GM19372 (cell line): ENCODE measurements at regions not wholly inside any gene's neighbourhood (a gene's known extent, or its start where the extent isn't known, plus 50 kb on each side); places are given as distances from the start of the nearest gene placed in this dataset.

Experiments
- ATAC-seq: cut with Tn5 transposase; IDR thresholded peaks from one replicate; pipeline ENCODE4 v1.9.1; 2021; ENCODE audit warnings: mild to moderate bottlenecking, low read depth, moderate library complexity; ENCODE audit not compliant: unreplicated experiment

GRCh38 chr4:11603591-11604194 lies 175.0 kb upstream of the HS3ST1 start:
- no peak for ATAC-seq

- ATAC-seq = no peak
These were observed 174.1 kb upstream of the HS3ST1 start for GRCh38 chr4:11602606-11603340.

DNA sequence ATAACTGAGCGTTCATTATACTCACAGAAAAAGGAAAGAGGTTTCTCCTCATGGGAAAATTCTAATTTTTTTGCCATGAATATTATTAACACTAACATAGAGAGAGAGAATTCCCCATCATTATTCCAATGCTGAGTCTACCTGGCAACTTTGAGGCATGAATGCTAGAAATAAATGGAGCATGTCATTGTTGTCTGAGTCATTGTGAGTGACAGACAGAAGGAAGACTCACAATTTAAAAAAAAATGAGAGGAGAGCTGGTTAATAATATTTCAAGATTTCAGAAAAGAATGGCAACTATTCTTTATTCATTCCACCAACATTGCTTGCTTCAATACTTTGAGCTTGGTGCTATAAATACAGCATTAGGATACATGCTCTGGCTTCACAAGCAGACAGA lies 170.4 kb upstream of the HS3ST1 start:
- no peak for ATAC-seq

DNA sequence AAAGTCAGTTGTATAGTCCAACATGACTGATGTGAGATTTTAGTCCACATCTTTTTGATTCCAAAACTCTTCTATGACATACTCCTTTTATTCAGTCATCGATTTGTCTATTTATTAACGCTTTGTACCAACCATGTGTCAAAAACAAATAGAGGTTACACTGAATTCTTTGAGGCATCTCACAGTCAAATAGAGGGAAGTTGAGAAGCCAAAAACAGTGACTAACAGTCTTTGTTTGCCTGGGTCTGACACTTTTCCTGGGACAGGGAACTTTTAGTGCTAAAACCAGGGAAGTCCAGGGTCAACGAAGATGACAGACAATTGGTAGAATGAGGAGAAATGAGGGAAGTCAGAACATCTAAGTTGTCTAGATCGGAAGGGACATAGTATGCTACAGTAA lies 169.9 kb upstream of the HS3ST1 start:
- no peak for ATAC-seq

- no peak for ATAC-seq
These were observed 168.8 kb upstream of the HS3ST1 start for GRCh38 chr4:11597506-11597905.

DNA sequence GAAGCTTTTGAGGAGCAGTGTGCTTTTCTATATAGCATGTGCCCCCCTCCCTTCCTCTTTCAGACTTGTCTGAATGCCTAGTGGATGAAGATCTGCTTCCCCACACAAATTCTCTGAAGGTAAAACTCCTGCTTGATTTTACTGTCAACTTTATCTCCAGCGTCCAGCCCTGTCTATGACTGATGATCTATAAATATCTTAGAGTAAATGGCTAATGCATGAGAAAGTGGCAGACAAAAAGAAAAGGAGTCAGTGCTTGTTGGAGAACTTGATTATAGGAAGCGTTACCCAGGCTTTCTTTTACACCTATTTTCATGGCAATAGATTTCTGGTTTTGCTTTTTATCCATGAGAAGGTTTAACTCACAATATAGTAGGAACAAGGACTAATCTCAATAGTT lies 168.3 kb upstream of the HS3ST1 start:
- ATAC-seq = no peak

GRCh38 chr4:11593576-11594116 lies 165.0 kb upstream of the HS3ST1 start:
- ATAC-seq = no peak

DNA sequence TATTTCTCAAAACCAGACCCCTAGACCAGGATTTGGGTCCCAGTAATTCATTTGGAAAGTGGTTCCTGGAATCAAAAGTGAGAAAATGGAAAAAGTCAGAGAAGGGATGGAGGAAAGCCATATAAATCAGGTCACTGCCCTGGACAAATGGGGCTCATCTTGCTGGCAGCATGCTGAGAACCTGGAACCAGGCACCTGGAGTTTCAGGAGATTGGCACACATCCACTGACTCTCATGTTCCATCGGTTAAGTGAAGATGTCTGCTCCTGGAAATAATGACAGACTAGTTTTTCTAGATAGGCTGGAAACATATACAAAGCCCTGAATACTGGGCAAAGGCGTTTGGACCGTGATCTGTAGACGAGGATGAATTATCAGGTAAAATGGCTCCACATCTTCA lies 163.6 kb upstream of the HS3ST1 start:
- ATAC-seq = no peak

GRCh38 chr4:11590132-11590531 lies 161.4 kb upstream of the HS3ST1 start:
- ATAC-seq = no peak

DNA sequence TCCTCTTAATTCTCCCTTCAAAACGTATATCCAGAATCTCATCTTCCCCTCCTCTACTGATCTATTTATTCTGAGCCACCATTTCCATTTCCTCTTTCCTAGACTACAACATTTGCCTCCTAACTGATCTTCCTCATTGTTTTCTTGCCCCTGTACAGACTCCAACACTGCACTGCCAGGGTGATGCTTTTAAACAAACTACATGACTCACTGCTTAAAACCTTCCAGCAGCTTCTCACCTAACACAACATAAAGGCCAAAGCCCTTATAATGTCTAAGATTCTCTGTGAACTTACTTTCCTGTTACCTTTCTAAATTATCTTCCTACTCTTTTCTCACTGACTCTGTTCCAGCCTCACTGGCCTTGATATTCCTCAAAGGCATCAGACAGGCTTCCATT lies 161.0 kb upstream of the HS3ST1 start:
- ATAC-seq = no peak

GRCh38 chr4:11587797-11588196 lies 159.1 kb upstream of the HS3ST1 start:
- no peak for ATAC-seq

DNA sequence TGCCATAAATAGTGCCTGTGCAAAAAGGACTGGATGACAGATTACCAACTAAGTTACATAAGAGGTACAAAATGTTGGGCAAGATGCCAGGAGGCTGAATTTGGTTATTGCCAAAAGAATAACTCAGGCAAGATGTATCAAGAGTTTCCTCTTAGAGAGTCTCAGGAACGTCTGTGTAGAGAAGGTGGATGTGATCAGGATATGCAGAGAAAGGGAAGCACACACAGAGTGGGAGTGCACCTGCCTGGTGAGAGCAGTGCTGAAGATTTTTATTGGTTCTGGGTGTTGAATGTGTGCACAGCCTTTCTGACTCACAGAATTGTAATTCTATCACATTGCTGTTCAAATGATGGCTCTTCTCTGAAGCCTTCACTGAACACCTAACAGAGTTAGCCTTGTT lies 156.8 kb upstream of the HS3ST1 start:
- ATAC-seq = no peak

DNA sequence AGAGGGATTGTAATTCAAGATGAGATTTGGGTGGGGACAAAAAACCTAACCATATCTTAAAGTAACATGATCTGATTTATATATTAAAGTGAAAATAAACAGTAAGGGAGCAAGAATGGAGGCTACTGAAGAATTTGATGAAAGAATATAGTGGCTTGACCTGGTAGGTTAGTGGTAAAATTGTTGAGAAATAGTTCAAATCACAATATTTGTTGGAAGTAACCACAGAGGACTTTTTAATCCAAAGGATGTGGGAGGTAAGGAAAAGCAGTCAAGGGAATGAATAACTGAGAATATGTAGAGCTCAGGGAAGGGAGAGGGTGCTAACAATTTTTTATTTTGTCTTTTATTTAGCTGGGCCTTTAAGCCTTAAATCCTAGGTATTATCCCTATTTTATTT lies 139.8 kb upstream of the HS3ST1 start:
- ATAC-seq = no peak

GRCh38 chr4:11566444-11567022 lies 137.8 kb upstream of the HS3ST1 start:
- ATAC-seq = peak; percentile 61

DNA sequence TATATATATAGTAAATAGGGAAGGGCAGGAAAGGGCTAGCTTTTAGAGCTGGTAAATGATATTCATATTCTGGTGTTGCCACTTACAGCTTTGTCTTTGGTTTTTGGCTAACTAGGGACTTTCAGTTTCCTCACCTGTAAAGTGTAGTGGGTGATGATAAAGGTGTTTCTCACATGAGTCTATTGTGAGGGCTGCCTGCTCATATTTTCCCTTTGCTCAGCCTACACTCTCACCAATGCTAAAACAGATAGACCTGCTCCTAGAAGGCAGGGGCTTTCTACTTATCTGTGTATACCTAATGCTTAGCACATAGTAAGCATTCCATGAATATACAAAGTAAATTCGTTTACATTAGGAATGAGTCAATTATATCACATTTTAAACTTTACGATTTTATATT lies 137.2 kb upstream of the HS3ST1 start:
- ATAC-seq = no peak

GRCh38 chr4:11565213-11565612 lies 136.5 kb upstream of the HS3ST1 start:
- no peak for ATAC-seq

GRCh38 chr4:11564021-11564420 lies 135.3 kb upstream of the HS3ST1 start:
- no peak for ATAC-seq

DNA sequence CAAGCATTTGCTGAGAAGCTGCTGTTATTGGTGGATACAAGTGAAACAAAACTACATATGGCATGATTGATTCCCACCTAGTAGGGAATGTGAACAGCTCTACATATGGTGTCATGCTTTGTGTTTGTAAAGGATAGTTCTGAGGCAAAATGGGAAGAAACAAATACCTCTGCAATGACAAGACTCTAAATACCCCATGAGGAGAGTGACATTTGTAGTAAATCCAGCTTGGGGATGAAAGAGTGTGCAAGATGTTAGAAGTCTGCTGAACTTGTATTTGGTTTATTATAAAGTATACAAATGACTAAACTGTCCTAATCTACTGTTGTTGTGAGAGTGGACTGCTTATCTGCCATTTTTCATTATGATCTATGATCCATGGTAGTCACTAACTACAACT lies 120.8 kb upstream of the HS3ST1 start:
- ATAC-seq = no peak

DNA sequence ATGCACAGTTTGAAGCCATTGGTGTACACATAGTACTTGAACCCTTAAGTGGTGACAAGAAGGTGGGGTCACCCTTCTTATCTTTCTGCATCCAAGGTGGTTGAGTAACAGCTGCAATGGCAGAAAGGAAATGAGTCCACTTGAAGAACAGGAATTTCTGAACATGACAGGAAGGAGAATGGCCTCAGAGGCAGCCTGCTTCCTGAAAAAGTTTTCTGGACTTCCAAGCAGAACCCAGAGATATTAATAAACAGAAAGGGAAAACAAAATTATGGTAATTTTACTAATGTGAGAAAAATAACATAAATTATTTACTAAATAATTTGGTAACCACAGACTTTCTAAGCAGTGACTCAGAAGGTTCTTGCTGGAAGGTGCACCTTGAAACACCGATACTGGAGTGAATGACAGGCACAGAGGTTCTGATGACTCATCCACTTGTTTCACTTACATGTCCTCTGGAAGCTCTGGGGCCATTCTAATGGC lies 119.9 kb upstream of the HS3ST1 start:
- peak; percentile 81 for ATAC-seq

DNA sequence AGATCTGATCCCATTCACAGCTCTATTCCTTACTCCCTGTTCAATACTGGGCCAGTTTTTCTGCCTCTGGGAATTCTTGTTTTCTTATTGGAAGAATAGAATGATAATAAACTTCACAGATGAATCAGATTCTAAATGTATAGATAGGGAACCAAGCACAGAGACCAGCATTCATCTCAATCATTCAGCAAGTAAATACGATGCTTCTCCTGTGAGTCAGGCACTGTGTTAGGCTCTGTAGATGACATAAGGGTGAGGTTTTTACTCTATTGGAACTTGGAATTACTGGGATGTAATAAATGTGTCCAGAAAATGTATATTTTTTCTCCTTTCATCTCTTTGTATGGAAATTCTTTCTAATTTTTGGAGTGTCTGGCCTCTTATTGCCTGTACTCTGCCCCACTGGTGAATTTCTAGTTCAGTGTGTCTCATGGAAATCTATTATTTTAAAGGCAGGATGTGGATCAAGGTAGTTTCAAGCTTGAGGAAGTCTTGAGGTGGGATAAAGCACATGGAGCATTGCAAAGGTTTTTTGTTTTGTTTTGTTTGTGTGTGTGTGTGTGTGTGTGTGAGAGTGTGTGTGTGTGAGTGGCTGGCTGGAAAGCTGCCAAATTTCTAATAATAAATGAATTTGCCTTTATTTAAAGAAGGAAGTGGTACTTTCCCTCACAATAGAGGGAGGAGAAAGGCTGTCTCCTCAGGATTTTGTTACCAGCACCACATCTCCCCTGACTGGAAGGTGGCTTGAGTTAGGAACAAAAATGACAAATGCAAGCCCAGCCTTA lies 117.9 kb upstream of the HS3ST1 start:
- no peak for ATAC-seq

GRCh38 chr4:11545651-11546050 lies 117.0 kb upstream of the HS3ST1 start:
- ATAC-seq = no peak
